Stomach (tissue), 4 donors: ENCODE measurements at regions not wholly inside any gene's neighbourhood (a gene's known extent, or its start where the extent isn't known, plus 50 kb on each side); places are given as distances from the start of the nearest gene placed in this dataset.

Experiments used
- CTCF ChIP-seq, 7 experiments: fragments of 450-650 bp in 4 of 7; fragments of 200-600 bp in 3 of 7; sonication (generic) in 3 of 7; IDR thresholded peaks; one replicate each; pipeline ENCODE4 v1.5.1; 2016 to 2019; ENCODE audit warnings: antibody characterized with exemption in 7 of 7, control low read depth in 2 of 7, mild to moderate bottlenecking in 1 of 7
- EP300 ChIP-seq: sonication (generic); formaldehyde crosslinking; IDR thresholded peaks from one replicate; pipeline ENCODE4 v1.6.1; 2017; ENCODE audit warnings: antibody characterized with exemption
- POLR2A ChIP-seq, 4 donors: fragments of 450-650 bp; IDR thresholded peaks; one replicate each; pipeline ENCODE4 v1.6.1; 2016; ENCODE audit warnings: antibody characterized with exemption in 4 of 4, control low read depth in 2 of 4, mild to moderate bottlenecking in 1 of 4, moderate library complexity in 1 of 4
- POLR2AphosphoS5 ChIP-seq, 3 donors: sonication (generic); formaldehyde crosslinking; IDR thresholded peaks; one replicate each; pipeline ENCODE4 v1.6.1; 2016; ENCODE audit warnings: antibody characterized with exemption in 3 of 3

DNA sequence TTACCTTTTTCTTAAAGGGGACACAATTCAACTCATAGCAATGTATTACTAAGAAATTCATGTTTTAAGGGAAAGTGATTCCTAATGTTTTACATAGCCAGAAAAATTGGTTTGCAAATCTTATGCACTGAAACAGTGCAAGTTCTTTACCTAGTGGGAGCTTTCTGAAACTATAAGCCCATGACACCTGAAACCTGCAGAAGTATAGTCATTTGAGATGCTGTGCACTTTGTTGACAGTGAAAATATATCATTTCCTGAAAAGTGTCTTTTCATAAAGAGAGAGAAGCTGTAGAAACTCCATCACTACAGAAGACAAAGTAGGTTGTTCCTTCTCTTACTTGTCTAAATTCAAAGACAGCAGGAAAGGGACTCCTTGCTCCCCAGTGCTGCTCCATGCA, 517.1 kb downstream of the LMO7 start:
- TF ChIP-seq CTCF (IDR thresholded peaks at IDR 0.05) (no peak), POLR2A (IDR thresholded peaks at IDR 0.05) (no peak), EP300 (no peak), POLR2AphosphoS5 (IDR thresholded peaks at IDR 0.05) (no peak)
